HG03558 (cell line): ENCODE measurements at regions not wholly inside any gene's neighbourhood (a gene's known extent, or its start where the extent isn't known, plus 50 kb on each side); places are given as distances from the start of the nearest gene placed in this dataset.

Source experiments
- ATAC-seq: cut with Tn5 transposase; IDR thresholded peaks from one replicate; pipeline ENCODE4 v1.9.1; 2021; ENCODE audit warnings: moderate number of reproducible peaks; ENCODE audit not compliant: unreplicated experiment; ENCODE audit errors: extremely low read depth

GRCh38 chr13:50099473-50099872 is 84.2 kb downstream of the KCNRG start:
- no peak for ATAC-seq

GRCh38 chr13:50101590-50101989 is 86.3 kb downstream of the KCNRG start:
- no peak for ATAC-seq

- no peak for ATAC-seq
Observed at GRCh38 chr13:50104493-50104892, 89.2 kb downstream of the KCNRG start.

- no peak for ATAC-seq
Observed at GRCh38 chr13:50106559-50106958, 91.3 kb downstream of the KCNRG start.

- ATAC-seq, result no peak
Observed at GRCh38 chr13:50107205-50107604, 92.0 kb downstream of the KCNRG start.

- ATAC-seq, result no peak
Observed at GRCh38 chr13:50114961-50115360, 99.7 kb downstream of the KCNRG start.

GRCh38 chr13:50115695-50116094 is 100.5 kb downstream of the KCNRG start:
- no peak for ATAC-seq

GRCh38 chr13:50116430-50116973 is 101.3 kb downstream of the KCNRG start:
- ATAC-seq, result no peak

GRCh38 chr13:50119591-50119990 is 104.3 kb downstream of the KCNRG start:
- no peak for ATAC-seq

- no peak for ATAC-seq
Observed at GRCh38 chr13:50122455-50122854, 107.2 kb downstream of the KCNRG start.

- no peak for ATAC-seq
Observed at GRCh38 chr13:50123002-50123401, 107.8 kb downstream of the KCNRG start.

- no peak for ATAC-seq
Observed at GRCh38 chr13:50123515-50123861, 108.2 kb downstream of the KCNRG start.

GRCh38 chr13:50123862-50124535 is 108.8 kb downstream of the KCNRG start:
- no peak for ATAC-seq

- ATAC-seq, result no peak
Observed at GRCh38 chr13:50124536-50125303, 109.5 kb downstream of the KCNRG start.

- ATAC-seq, result no peak
Observed at GRCh38 chr13:50125304-50125553, 110.0 kb downstream of the KCNRG start.

GRCh38 chr13:50125554-50126262 is 110.5 kb downstream of the KCNRG start:
- ATAC-seq, result no peak

- ATAC-seq, result no peak
Observed at GRCh38 chr13:50126263-50126992, 111.2 kb downstream of the KCNRG start.

- no peak for ATAC-seq
Observed at GRCh38 chr13:50126993-50127725, 111.9 kb downstream of the KCNRG start.

- ATAC-seq, result no peak
Observed at GRCh38 chr13:50127726-50128291, 112.6 kb downstream of the KCNRG start.
